ENCODE measurements at regions not wholly inside any gene's neighbourhood (a gene's known extent, or its start where the extent isn't known, plus 50 kb on each side); places are given as distances from the start of the nearest gene placed in this dataset.
A peak's percentile ranks its signal among the peaks of the same experiment; 100 is the strongest.

DNA sequence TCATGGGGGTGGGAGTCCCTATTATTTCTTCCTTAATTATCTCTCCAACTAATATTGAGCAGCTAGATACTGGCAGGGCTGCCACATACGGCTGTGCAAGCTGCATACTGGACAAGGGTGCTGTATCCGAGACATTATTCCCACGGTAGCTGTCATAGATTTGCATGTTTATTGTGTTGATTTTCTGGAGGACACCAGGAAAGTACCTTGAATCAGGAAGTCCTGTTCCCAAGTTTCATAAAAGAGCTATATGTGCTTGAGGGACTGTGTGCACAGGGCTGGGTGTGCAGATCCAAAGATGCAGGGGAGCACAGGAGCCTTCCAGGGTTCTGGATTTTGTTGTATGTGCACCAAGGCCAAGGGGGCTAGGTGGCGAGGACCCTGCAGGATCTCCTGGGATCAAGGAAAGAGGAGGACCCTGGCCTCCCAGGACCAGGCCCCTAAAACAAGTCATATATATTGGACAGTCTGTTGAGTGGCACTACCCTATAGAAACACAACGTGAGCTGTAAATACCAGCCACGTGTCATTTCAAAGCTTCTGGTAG is 119.2 kb upstream of the ALDH1A3 start:
- TF ChIP-seq, protein P1, sequence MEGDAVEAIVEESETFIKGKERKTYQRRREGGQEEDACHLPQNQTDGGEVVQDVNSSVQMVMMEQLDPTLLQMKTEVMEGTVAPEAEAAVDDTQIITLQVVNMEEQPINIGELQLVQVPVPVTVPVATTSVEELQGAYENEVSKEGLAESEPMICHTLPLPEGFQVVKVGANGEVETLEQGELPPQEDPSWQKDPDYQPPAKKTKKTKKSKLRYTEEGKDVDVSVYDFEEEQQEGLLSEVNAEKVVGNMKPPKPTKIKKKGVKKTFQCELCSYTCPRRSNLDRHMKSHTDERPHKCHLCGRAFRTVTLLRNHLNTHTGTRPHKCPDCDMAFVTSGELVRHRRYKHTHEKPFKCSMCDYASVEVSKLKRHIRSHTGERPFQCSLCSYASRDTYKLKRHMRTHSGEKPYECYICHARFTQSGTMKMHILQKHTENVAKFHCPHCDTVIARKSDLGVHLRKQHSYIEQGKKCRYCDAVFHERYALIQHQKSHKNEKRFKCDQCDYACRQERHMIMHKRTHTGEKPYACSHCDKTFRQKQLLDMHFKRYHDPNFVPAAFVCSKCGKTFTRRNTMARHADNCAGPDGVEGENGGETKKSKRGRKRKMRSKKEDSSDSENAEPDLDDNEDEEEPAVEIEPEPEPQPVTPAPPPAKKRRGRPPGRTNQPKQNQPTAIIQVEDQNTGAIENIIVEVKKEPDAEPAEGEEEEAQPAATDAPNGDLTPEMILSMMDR (IDR thresholded peaks at IDR 0.05), result no peak
- H3K27ac ChIP-seq, result no peak overlapping the region
- H3K4me3 ChIP-seq, result no peak overlapping the region
- peak; percentile 41 for DNase-seq (ENCODE audit: low spot score)

DNA sequence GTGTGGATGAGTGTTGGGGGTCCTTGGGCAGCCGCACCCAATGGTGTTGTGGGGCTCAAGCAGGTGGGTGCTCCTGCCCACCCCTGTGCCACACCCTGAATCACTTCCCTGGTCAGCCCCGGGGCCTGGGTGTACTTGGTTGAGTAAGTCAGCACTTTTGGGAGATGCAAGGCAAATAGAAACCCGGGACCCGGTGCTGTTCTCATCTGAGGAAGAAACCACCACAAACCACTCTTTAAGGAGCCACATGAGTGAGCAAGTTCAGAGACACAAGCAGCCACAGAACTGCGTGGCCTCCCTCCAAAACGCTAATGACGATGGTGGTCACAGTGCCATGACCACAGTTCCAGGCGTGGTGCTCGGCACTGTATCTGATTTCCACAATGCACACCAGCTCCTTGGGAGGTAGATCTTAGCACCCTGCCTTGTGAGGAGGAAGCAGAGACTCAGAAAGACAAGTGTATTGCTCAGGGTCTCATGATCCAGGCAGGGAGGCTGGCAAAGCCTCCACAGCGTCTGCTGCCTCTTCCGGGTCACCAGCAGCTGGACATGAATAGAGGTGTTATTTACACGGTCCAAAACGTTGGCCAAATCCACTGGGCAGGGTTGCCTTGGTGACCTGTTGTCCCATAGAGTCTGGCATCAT is 118.2 kb upstream of the ALDH1A3 start:
- H3K27ac ChIP-seq, result no peak overlapping the region
- TF ChIP-seq, protein P1 (IDR thresholded peaks at IDR 0.05), result no peak
- peak; percentile 61 for DNase-seq (ENCODE audit: low spot score)
- no peak overlapping the region for H3K4me3 ChIP-seq

DNA sequence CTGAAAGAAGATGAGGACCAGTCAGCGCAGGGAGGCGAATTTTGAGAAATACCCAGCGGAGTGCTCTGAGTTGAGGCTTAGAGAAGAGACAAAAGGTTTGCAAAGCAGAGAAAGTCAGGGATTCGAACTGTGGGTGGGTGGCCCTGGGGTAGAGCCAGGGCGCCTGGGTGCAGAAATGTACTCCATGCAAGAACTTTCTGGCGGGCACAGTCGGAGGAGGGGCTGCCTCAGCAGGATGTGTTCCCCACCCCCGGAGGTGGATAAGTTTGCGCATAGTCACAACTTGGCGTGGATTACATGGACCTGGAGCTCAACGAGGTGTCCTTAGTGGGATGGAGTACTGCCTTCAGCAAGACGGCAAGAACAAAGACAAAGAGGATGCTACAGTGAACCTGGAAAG is 117.3 kb upstream of the ALDH1A3 start:
- DNase-seq (ENCODE audit: low spot score), result peak; percentile 68
- Histone ChIP-seq H3K27ac (no peak overlapping the region), H3K4me3 (no peak overlapping the region)
- TF ChIP-seq, protein P1 (IDR thresholded peaks at IDR 0.05), result no peak

DNA sequence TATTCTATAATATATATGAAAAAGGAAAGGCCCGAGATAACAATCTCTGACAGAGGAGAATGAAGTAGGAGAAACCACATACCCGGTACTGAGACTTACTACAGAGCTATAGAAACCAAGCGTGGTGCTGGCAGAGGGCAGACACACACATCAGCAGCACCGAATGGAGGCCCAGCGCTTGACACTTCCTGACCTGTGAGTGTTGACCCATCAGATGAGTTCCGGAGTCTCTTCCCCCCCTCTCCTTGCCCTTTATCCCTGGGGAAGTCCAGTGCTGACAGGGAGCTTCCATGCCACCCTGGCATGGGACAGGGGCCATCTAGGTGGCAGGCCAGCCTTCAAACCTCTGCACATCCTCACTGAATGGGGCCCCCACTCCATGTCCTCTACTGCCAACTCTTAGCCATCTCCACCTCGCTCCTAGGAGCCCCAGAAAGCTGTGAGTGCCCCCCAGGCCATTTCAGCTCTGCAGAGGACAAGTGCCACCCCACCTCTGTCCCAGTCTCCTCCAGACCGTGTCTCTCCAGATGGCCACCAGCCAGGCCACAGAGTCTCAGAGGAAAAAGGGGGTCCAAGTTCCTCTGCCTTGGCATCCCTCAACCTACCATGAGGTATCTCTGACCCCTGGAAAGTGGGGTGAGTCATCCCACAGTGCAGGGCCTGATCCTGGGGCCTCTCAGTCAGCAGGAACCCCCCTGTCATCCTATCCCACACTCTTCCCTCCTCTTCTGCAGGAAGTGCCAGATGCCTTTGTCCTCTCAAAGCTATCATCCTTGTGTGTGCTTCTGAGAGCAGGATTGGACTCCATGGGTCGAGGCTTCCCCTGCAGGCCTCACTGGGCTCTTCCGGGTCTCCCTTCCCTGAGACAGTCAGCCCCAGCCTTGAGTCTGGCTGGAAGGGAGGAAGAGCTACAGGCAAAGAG is 116.5 kb upstream of the ALDH1A3 start:
- DNase-seq (ENCODE audit: low spot score), result peak; percentile 41
- Histone ChIP-seq H3K27ac (no peak overlapping the region), H3K4me3 (no peak overlapping the region)
- TF ChIP-seq, protein P1 (IDR thresholded peaks at IDR 0.05), result no peak

DNA sequence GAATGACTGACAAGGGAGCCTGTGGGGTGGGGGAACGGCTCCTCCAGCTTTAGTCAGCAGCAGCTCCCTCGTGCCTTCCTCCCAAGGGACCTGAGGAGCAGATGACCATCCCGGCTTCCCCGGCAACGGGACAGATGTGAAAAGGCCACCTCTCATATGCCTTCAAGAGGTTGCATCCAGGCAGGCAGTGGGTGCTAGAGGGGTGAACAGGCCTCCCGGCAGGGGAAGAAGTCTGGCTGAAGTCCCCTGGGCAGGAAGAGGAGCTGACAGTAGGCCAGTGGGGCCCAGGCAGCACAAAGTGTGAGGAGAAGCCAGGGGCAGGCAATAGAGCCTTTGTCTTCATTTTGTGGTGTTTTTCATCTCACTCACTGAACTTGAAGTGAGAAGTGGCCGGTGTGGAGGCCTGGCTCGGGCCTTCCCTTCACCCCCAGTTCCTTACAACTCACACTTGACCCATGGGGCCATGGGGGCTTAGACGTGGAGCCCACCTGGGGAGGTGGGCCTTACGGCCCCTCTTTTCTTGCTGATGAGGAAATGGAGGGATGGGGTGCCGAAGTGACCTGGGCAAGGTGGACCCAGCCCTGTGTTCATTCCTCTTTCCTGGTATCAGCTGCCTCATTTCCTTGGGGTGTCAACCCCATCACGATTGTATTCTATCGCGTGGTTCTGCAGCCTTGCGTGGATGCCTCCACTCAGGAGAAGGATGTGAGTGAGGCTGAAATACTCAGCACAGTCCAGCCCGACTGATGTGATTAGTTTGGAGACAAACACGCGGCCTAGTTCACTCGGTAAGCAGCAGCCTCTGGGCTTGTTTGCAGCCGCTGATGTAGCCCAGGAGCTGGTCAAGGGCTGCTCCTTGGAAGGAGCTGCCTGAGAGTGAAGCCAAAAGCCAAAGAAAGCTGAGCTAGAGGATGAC is 115.5 kb upstream of the ALDH1A3 start:
- peak; percentile 63 for DNase-seq (ENCODE audit: low spot score)
- H3K4me3 ChIP-seq, result no peak overlapping the region
- TF ChIP-seq, protein P1 (IDR thresholded peaks at IDR 0.05), result no peak
- no peak overlapping the region for H3K27ac ChIP-seq

DNA sequence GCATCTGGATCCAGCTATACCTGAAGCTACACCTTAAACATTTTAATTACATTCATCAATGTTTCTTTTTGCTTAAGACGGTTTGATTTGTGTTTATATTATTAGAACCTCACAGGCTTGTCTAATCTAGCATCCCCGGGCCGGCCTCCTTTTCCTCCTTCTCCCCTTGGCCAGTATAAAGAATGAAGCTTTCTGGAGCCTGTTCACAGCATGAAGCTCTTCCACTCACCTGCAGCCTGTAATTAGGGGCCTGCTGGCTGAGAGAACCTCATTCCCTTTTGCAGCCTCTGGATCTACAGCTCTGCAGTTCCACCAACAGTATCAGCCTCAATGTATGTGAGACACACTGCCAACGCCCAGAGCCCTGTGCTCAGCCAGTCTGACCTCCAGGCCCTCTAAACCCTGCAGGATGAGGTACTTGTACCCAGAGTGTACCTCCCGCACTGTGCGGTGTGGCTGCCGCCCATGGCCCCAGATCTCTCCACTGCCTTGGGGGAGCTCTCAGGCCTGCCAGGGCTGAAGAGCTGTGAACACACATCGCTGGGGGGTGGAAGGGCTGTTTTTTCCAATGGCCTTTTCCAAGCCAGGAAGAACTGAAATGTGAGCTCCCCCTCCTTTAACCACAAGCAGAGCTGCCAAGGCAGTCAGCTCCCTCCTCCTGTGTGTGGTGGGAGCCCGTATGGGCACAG is 114.7 kb upstream of the ALDH1A3 start:
- TF ChIP-seq, protein P1 (IDR thresholded peaks at IDR 0.05), result no peak
- DNase-seq (ENCODE audit: low spot score), result peak; percentile 55
- no peak overlapping the region for H3K27ac ChIP-seq
- H3K4me3 ChIP-seq, result no peak overlapping the region
